HK-2 (cell line): ENCODE measurements at regions not wholly inside any gene's neighbourhood (a gene's known extent, or its start where the extent isn't known, plus 50 kb on each side); places are given as distances from the start of the nearest gene placed in this dataset.
"Not testable (repeated sequence)": the region's sequence is repeated elsewhere in the genome, so short reads cannot be mapped to it uniquely, and the experiment has no call there.

Source experiments
- DNase-seq: peaks from one replicate; pipeline ENCODE4 v3.0.0-alpha.2; 2018; ENCODE audit not compliant: unreplicated experiment

DNA sequence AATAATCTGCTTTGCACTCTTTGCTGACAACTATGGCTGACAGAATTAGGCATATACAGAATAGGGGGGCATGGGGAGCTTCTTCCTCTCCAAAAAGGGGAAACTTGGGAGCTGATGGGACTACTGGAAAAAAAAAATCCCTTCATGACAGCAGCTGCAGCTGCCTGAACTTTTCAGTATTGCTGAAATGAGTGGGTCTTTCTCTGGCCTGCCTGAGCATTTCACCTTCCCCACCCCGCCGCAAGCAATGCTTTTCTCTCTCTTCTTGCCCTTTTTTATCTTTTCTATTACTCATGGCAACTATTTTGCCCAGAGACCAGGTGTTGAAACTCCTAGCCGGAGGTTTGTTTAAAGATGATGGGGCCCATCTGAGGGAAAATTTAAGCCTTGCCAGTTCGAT is 244.9 kb downstream of the SEMA3D start:
- DNase-seq, result no peak

DNA sequence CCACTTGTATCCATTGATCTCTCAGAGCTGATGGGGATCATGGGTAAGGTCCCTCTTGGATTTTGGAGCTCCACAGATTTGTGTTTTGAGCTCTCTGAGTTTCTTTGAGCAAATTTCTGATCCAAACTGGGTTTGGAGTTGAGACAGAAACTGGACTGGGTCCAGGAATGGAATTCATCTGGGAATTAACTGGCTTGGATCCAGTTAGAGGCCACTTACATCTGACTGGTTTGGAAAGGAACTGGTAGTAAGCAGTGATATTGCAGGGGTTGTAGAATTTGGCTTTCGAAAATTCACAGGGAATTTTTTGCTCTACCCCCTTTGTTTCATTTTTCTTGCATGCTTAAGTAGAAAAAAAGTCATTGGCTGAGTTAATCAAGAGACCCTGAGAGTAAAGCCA is 245.6 kb downstream of the SEMA3D start:
- DNase-seq, result no peak

DNA sequence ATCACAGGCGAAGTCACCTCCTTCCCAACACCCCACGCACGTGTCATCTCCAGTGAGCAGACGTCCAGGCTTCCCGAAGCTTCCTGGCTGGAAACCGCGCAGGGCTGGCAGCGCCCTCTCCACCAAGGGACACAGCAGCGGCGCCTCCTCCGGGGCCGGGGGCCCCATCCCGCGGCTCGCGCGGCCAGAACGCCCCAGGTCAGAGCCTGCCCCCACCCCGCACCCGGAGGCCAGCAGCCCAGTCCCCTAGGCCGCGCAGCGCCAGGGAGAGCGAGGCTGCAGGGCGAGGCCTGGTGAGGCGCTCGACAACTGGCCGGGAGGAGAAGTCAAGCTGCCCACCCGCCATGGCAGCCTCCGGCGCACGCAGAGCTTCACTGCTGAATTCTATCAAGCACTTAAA is 247.0 kb downstream of the SEMA3D start:
- no peak for DNase-seq

DNA sequence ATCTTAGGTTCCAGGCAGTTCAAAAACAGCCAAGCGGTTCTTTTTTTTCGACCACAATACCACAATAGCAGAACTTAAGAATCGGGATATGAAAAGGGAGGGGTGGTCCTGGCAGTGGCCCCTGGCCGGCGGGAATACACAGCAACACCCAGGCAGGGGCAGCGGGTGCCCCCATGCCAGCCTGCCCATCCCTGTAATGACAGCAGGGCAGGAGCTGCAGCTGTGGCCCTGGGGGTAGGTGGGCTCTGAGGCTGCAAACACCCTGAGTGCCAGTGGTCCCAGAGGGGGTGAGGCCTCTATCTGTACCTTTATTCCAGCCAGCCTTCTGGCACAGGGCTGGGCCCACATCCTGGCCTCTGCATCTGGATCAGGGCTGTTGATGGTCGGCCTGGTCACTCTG is 247.4 kb downstream of the SEMA3D start:
- no peak for DNase-seq

DNA sequence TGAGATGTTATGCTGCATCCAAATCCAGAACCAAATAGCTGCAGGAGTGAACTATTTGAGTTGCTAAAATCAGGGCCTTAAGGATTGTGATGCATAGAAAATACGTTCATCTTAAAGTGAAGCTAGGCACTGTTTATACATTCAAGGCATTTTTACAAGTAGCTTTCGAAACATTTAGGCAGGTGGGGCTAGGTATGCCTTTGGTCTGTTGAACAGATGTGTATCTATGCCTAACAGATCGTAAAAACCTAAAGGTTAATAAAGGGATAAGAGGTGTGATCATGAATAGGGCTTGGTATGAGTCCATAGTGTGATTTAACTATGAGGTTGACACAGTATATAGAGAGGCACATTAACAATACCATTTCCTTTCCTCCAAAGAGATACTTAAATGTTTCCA is 262.5 kb downstream of the SEMA3D start:
- DNase-seq, result no peak

DNA sequence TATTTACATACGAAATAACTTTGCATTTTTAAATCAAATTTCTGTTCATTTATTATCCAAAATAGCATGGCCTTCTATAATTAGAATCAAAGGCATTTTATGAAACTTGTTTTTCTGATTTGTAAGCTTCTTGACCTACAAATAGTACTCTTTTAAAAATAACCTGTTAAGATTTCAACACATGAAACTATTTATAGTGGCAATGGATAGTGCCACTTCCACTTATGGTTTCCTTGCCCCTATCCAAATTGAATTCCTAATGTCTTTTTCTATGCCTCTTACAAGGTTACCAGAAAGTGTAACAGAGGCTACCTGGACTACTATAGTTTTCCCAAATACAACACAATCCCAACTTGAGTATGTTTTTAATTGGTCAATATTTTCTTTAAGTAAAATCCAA is 263.5 kb downstream of the SEMA3D start:
- no peak for DNase-seq

DNA sequence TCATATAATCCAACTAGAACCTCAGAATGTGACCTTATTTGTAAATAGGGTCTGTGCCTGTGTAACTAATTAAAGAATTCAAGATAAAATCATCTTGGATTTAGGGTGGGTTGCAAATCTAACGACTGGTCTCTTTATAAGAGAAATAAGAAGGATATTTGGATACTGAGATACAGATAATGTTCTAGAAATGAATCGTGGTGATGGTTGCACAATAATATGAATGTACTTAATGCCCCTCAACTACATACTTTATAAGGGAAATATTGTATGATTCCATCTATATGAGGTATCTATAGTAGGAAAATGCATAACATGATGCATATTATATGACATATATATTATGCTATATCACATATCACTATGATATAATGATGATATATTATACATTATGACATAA is 265.7 kb downstream of the SEMA3D start:
- no peak for DNase-seq

DNA sequence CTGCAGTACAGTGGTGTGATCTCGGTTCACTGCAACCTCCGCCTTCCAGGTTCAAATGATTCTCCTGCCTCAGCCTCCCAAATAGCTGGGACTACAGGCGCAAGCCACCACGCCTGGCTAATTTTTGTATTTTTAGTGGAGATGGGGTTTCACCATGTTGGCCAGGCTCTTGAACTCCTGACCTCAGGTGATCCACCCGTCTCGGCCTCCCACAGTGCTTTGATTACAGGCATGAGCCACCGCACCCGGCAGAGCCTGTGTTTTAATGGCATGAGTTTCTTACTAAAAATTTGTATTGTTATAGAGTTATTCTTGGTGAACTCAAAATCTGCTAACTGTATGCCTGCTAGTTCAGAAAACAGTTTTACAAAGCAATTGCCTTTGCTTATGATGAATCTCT is 269.9 kb downstream of the SEMA3D start:
- DNase-seq, result not testable (repeated sequence)

DNA sequence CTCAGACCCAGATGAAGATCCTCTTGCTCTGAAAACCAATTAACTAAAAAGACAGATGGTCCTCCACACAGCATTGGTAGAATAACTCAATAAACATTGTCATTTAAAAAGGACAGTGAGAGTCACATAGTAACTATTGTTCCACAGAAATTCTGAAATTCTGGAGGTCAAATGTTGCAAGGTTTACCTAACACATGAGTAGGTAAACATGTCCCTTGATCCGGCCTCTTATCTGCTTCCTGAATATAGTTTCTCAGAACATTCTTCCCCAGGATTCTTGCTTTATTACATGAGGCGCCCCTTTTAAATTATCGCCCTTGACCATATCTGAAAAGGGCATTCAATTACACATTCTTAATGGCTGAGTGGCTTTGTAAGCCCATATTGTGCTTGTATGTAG is 270.7 kb downstream of the SEMA3D start:
- no peak for DNase-seq

DNA sequence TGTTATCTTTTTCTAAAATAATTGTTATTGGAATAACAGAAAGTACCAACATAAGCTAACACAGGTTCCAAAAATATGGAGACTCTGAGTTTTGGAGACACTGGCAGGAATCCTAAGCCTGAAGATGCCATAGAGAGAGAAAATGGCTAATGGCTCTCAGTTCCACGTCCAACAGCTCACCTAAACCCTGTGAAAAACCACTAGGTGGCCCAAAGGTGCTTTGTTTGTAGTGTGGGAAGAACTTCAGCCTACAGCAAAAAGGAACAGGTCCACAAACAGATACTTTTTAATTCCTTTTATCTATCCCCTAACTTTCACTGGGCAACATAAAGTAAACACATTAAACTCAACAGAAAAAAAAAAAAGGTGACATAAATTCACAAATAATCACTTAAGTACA is 272.3 kb downstream of the SEMA3D start:
- DNase-seq, result no peak

DNA sequence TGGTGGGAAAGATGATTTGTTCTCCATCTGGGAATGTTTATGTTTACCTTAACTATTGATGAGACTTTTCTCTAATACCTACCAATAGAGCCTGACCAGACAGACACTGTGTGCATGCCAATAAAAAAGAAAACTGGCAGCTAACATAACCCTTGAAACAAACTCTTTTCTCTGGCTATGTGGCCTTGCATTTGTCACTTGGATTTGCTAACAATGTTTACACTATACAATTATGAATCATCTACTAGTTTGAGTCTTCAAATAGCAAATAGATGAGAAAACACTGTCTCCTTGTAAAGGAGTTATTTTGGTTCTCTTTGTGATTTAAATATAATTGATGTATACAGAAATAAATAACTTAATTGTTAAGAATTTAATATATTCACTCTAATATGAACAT is 273.1 kb downstream of the SEMA3D start:
- DNase-seq, result no peak

DNA sequence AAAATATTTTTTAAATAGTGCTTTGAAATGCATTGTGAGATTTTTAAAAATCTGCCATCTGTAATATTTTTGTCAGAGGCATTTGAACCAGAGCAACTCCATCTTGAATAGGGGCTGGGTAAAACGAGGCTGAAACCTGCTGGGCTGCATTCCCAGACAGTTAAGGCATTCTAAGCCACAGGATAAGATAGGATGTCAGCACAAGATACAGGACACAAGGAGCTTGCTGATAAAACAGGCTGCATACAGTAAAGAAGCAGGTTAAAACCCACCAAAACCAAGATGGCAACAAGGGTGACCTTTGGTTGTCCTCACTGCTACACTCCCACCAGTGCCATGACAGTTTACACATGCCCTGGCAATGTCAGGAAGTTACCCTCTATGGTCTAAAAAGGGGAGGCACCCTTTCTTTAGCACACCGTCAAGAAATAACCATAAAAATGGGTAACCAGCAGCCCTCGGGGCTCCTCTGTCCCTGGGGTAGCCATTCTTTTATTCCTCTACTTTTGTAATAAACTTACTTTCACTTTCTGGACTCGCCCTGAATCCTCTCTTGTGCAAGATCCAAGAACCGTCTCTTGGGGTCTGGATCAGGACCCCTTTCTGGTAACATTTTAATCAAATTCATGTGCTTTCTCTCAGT is 273.7 kb downstream of the SEMA3D start:
- DNase-seq, result no peak

DNA sequence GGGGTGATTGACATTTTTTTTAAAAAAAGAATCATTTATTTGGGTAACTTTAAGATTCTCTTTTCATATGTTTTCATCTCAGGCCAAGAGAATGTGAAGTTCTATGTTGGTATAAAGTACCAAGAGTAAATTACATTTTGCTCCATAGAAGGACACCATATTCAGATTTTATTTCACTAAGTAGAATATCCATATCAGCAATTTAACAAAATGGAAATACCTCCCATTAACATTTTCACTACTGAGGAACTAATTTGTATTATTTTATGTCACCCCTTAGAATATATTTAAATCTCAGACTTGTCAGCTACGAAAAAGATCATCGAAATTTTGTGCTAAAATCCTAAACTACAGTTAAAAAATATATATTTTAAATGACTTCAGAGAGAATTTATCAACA is 274.3 kb downstream of the SEMA3D start:
- DNase-seq, result no peak

DNA sequence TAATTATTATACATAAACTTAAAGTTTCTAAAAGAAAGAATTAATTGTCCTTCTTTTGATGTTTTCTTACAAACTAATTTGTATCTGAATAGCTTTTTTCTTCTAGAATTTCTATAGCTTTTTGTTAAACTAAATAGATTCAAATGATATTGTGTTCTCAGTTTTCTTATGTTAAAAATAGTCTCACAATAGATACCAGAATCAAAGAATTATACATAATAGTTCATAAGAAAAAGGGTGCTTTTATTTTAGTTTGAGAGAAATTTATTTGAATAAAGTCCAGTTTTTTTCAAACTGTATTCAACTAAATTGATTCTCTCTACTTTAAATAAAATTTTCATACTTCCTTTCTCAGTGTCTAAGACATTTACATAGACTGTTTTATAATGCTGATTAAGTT is 274.8 kb downstream of the SEMA3D start:
- no peak for DNase-seq

DNA sequence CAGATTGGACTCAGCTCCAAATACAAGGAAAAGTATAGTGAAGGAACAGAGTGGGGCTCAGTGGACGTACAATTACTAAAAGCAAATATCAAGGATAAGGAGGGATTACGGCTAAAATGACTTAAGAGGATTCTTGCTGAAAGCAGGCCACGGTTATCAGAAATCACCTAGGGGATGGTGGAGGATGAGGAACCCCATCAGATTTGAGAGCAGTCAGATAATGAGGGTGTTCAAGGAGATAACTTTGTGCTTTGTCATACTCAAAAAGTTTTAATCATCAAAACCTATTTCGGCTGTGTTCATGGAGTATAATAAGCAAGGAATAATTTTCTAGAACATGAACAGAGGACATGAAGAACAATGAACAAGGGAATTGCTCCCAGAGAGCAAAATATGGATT is 275.8 kb downstream of the SEMA3D start:
- DNase-seq, result no peak

DNA sequence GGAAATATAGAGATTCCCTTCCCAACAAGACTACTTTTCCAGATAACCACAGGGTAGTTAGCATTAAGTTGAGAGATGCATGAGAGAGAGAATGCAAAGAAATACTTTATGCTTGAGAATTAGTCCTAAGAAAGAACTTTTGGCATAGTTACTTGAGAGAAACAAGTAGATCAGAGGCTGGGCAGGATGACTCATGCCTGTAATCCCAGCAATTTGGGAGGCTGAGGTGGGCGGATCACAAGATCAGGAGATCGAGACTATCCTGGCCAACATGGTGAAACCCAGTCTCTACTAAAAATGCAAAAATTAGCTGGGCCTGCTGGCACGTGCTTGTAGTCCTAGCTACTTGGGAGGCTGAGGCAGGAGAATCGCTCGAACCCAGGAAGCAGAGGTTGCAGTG is 276.5 kb downstream of the SEMA3D start:
- not testable (repeated sequence) for DNase-seq

DNA sequence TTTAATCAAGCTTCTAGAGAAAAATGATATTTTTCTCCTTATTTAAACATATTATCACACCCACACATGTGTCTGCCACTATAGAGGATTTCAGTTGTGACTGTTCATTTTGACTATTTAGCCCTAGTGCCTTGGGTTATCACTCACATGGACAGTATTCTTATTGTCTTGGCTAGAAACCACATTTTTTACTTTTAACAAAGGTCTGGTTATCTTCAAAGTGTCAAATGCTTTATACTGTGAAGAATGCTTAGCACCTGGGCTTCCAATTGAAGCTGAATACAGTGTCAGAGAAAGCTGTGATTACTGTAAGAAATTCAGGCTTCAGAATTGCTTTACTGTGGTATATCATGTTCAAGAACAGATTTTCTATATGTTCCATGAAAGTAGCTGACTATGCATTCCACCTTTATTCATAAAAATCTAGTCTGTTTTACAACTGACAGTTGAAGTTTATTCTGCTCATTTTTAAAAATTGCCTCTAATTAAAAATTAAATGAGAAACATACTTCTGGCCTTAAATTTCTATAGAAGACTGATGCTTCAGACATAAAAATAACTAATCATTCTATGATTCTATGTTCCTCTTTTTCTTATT is 278.6 kb downstream of the SEMA3D start:
- no peak for DNase-seq

DNA sequence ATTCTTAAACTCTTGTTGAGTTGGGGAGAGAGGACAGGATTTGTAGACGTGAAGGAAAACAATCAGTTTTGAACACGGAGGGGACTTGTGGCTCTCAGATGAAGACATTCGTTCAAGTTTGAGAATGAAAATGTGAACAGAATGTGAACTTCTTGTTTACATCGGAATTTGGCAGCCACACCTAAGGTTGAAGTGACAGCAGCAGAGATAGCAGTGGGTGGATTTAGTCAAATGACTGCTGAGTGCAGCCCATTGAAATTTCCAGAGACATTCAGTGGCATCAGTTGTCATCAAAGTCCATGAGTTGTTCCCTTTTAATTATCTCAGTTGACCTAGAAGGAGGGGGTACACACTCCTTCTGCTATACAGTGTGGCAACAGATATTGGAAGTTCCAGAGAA is 280.0 kb downstream of the SEMA3D start:
- DNase-seq, result no peak

DNA sequence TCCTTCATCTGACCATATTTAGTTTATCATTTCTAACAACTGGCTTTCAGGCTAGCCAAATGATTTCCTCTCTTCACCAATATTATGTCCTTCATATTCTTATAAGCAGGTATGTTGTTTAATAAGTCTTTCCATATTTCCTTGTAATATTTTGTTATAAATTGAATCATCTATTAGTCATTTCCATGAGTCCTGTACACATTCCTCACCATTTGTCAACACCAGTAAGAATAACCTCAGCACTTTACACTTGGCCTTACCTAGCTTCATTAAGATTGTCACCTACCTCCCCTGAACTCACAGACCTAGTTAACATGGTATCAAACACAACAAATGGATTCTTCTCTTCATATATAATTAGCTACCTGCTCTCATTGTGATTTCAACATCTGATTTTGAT is 282.3 kb downstream of the SEMA3D start:
- DNase-seq, result no peak

DNA sequence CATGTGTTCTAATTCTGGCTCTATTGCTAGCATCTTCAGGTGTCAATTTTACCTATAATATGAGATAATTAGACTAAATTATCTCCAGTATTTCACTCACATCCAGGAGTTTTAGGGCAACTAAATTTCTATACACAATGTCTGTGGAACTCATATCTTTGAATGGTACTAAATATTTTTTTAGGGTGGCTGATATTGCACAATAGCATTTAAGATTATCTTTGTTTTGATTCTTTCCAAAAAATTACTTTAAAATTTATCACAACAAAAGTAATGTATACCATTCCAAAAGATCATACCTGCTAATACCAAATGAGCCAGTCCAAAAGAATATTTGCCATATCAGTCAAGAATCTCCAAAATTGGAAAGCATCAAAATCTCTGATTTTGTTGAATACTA is 285.5 kb downstream of the SEMA3D start:
- DNase-seq, result no peak

DNA sequence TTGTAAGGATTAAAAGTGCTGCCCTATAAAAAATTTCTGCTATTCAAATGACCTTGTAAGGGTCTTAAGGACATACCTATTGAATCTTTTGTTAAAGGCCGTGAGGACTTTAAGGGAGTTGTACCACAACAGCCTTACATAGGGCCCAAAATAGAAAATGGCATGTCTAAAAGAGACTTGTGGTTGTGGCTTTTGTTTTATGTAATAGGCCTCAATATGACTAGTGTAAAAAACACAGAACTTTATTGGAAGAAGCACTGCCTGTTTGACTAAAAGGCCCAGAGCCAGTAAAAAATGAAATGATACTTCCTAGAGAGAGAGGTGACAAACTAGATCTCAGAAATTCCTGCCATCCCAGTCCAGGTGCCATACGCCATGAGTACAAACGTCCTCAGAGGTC is 286.6 kb downstream of the SEMA3D start:
- no peak for DNase-seq

DNA sequence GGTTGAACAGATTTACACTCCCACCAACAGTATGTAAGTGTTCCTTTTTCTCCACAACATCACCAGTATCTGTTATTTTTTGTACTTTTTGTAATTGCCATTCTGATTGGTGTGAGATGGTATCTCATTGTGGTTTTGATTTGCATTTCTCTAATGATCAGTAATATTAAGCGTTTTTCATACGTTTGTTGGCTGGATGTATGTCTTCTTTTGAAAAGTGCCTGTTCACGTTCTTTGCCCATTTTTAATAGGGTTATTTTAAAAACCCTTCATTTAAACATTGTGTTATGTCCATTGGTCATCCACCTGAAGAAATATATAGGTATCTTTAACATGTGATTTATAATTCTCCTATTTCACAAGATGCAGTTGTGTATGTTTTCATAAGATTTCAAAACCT is 291.3 kb downstream of the SEMA3D start:
- no peak for DNase-seq

DNA sequence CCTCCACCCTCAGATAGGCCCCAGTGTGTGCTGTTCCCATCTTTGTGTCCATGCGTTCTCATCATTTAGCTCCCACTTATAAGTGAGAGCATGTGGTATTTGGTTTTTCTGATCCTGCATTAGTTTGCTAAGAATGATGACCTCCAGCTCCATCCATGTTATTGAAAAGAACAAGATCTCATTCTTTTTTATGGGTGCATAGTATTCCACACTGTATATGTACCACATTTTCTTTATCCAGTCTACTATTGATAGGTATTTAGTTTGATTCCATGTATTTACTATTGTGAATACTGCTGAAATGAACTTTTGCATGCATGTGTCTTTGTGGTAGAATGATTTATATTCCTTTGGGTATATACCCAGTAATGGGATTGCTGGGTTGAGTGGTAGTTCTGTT is 303.3 kb downstream of the SEMA3D start:
- not testable (repeated sequence) for DNase-seq

DNA sequence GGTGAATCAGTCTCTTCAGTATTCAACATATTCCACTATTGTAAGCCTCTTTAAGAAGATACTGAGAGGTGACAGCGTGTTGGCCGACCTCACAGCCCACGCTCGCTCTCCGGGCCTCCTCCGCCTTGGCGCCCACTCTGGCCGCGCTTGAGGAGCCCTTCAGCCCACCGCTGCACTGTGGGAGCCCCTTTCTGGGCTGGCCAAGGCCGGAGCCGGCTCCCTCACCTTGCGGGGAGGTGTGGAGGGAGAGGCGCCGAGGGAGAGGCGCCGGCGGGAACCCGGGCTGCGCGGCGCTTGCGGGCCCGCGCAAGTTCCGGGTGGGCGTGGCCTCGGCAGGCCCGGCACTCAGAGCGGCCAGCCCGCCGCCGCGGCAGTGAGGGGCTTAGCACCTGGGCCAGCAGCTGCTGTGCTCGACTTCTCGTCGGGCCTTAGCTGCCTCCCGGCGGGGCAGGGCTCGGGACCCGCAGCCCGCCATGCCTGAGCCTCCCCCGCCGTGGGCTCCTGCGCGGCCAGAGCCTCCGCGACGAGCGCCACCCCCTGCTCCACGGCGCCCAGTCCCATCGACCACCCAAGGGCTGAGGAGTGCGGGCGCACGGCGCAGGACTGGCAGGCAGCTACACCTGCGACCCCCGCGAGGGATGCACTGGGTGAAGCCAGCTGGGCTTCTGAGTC is 306.4 kb downstream of the SEMA3D start:
- DNase-seq, result not testable (repeated sequence)
